ENCODE measurements at regions not wholly inside any gene's neighbourhood (a gene's known extent, or its start where the extent isn't known, plus 50 kb on each side); places are given as distances from the start of the nearest gene placed in this dataset.

DNA sequence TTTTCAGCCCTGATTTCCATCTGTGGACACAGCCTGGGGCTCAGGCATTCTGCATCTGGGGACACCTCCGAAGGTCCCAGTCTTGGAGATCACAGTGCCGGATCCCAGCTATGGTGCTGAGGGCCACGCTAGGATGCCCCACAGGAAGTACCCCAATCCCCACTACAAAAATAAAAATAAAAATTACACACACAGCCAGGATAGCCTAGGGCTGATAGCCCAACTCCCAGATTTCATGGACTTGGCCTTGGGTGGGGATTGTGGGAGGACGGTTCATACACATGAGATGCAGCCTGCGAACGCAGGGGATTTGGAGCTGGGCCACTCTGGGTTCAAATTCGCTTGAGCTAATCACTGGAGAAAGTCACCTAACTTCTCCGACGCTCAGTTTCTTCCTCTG is 237.7 kb downstream of the BUD13 start:
- peaks cover 3 to 14% (median 6%) of the 10 kb centered on the region in 3 donors for H3K27me3 ChIP-seq
- no peaks in the 10 kb centered on the region for H3K36me3 ChIP-seq
- no peak overlapping the region for H3K4me3 ChIP-seq
- DNase-seq = no peak
- H3K4me1 ChIP-seq = no peaks in the 10 kb centered on the region
- no peak for ATAC-seq
- in situ Hi-C loops (cut with MboI; ENCODE audit: low sequenced_read_pairs in 4 of 4) (no loop called here), intact Hi-C loops (cut with DNase I; ENCODE audit: low total_unique reads) (no loop called here)
- H3K9me3 ChIP-seq = no peaks in the 10 kb centered on the region
- H3K27ac ChIP-seq = no peak overlapping the region
- TF ChIP-seq POLR2A (IDR thresholded peaks at IDR 0.05) = no peak
- TF ChIP-seq, protein P1, sequence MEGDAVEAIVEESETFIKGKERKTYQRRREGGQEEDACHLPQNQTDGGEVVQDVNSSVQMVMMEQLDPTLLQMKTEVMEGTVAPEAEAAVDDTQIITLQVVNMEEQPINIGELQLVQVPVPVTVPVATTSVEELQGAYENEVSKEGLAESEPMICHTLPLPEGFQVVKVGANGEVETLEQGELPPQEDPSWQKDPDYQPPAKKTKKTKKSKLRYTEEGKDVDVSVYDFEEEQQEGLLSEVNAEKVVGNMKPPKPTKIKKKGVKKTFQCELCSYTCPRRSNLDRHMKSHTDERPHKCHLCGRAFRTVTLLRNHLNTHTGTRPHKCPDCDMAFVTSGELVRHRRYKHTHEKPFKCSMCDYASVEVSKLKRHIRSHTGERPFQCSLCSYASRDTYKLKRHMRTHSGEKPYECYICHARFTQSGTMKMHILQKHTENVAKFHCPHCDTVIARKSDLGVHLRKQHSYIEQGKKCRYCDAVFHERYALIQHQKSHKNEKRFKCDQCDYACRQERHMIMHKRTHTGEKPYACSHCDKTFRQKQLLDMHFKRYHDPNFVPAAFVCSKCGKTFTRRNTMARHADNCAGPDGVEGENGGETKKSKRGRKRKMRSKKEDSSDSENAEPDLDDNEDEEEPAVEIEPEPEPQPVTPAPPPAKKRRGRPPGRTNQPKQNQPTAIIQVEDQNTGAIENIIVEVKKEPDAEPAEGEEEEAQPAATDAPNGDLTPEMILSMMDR (IDR thresholded peaks at IDR 0.05 in 4 of 5, conservative IDR thresholded peaks at IDR 0.05 in 1 of 5) = no peak

DNA sequence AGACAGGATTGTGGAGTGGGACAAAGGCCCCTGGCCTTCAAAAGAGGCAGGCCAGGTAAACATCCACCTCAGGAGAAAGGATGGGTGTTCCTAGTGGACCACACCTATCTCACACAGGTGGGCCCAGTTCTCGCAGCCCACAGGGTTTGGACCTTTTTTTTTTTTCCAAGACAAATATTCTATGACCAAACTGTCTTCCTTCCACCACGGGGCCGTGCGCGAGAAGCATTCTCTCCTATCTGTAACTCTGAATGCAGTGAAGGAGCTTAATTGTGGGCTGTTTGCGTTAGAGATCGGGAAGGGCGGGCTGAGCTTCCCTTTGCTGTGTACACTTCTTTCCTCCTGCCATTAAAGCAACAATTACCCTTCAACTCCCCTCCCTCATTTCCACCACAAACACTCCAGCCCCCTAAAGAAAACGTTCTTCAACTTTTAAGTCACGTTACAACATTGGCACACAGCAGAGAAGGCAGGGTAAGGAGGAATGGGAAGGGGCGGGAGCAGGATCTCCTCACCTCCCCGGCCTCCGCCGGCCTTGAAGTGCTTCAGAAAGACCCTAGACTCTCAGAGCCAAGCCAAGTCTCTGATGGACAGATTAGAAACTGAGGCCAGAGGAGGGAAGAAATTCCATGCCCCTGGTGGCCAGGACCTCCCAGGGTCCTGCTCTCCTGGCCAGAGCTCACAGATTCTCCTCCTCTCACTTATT is 238.4 kb downstream of the BUD13 start:
- TF ChIP-seq, protein P1 (IDR thresholded peaks at IDR 0.05 in 4 of 5, conservative IDR thresholded peaks at IDR 0.05 in 1 of 5) = no peak
- no peak for TF ChIP-seq POLR2A (IDR thresholded peaks at IDR 0.05)
- intact Hi-C loops (cut with DNase I; ENCODE audit: low total_unique reads) = no loop called here
- peaks cover 3 to 15% (median 6%) of the 10 kb centered on the region in 3 donors for H3K27me3 ChIP-seq

DNA sequence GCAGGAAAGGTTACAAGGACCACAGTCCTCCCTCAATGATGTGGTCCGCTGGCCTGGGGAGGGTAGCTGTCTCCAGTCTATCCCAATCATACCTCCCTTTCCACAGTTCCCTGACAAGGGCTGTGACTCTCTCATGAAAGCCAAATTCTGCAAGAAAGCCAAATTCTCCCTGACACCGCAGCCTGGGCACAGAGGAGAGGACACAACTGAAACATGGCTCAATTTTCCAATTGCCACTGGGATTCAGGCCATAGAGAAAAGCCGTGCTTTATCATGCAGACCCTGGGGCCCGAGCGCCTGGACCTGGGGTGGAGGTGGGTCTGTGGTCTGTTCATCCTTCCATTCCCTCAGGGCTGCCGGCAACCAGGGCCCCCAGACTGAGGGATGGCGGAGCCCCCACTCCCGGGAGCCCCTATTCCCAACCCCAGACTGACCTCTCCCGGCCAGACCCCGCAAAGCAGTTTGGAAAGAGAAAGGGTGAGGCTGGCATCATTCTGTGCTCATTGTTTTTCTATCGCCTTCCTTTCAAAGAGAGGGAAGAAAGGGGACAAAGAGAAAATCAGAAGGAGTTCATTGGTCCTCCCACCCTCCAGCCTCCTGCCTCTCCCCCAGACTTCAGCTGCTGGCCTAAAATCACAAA is 239.5 kb downstream of the BUD13 start:
- H3K36me3 ChIP-seq = no peaks in the 10 kb centered on the region
- peaks cover 2 to 19% (median 6%) of the 10 kb centered on the region in 3 donors for H3K27me3 ChIP-seq
- in situ Hi-C loops (cut with MboI; ENCODE audit: low sequenced_read_pairs in 4 of 4) (no loop called here), intact Hi-C loops (cut with DNase I; ENCODE audit: low total_unique reads) (no loop called here)
- H3K27ac ChIP-seq = no peak overlapping the region
- DNase-seq (no peak), ATAC-seq (no peak)
- no peak for TF ChIP-seq POLR2A (IDR thresholded peaks at IDR 0.05)
- TF ChIP-seq, protein P1 (IDR thresholded peaks at IDR 0.05 in 4 of 5, conservative IDR thresholded peaks at IDR 0.05 in 1 of 5) = no peak
- no peaks in the 10 kb centered on the region for H3K9me3 ChIP-seq
- no peaks in the 10 kb centered on the region for H3K4me1 ChIP-seq
- no peak overlapping the region for H3K4me3 ChIP-seq

More for the DNA sequence above, 238.4 kb downstream of the BUD13 start:
- in situ Hi-C loops (cut with MboI; ENCODE audit: low sequenced_read_pairs in 4 of 4) = no loop called here
- no peaks in the 10 kb centered on the region for H3K36me3 ChIP-seq
- DNase-seq = no peak
- no peaks in the 10 kb centered on the region for H3K9me3 ChIP-seq
- H3K27ac ChIP-seq = no peak overlapping the region
- ATAC-seq = no peak
- no peak overlapping the region for H3K4me3 ChIP-seq
- no peaks in the 10 kb centered on the region for H3K4me1 ChIP-seq

DNA sequence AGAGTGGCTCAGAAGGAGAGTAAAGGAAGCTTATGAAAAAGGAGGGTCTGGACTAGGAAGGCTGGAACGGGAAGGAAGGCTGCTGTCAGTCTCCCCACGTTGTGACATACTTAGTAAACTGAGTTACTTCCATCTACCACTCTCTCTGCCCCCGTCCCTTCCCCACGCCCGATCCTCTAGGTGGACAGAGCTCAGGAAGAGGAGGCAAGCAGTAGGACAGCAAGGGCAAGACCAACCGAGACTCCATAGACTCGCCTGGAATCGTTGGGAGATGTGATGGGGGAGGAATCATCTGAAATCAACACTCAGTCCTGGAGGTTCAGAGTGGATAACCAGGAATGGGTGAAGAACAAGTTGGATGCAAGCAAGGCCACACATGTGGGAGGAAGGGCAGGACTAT is 240.7 kb downstream of the BUD13 start:
- DNase-seq = no peak
- Histone ChIP-seq H3K9me3 (no peaks in the 10 kb centered on the region), H3K36me3 (no peaks in the 10 kb centered on the region), H3K4me1 (no peaks in the 10 kb centered on the region), H3K27me3 (peaks cover 2 to 19% (median 6%) of the 10 kb centered on the region in 3 donors), H3K27ac (no peak overlapping the region), H3K4me3 (no peak overlapping the region)
- no peak for ATAC-seq
- TF ChIP-seq POLR2A (IDR thresholded peaks at IDR 0.05) = no peak
- TF ChIP-seq, protein P1 (IDR thresholded peaks at IDR 0.05 in 4 of 5, conservative IDR thresholded peaks at IDR 0.05 in 1 of 5) = no peak
- intact Hi-C loops (cut with DNase I; ENCODE audit: low total_unique reads) = no loop called here
- in situ Hi-C loops (cut with MboI; ENCODE audit: low sequenced_read_pairs in 4 of 4) = no loop called here

All from gastrocnemius medialis (tissue), 4 donors.